ENCODE measurements at regions not wholly inside any gene's neighbourhood (a gene's known extent, or its start where the extent isn't known, plus 50 kb on each side); places are given as distances from the start of the nearest gene placed in this dataset.

- TF ChIP-seq CTCF (IDR thresholded peaks at IDR 0.05) (no peak), POLR2AphosphoS5 (IDR thresholded peaks at IDR 0.05) (no peak), POLR2A (IDR thresholded peaks at IDR 0.05; ENCODE audit: low read depth) (no peak)
These were observed 235.2 kb upstream of the LINC00305 start for GRCh38 chr18:64384101-64384500.

Measured in esophagus muscularis mucosa (tissue), 3 donors.